IMR-90 (cell line): ENCODE measurements at regions not wholly inside any gene's neighbourhood (a gene's known extent, or its start where the extent isn't known, plus 50 kb on each side); places are given as distances from the start of the nearest gene placed in this dataset.

ENCODE experiments used
- ATAC-seq: fragments of 200-7000 bp; cut with Tn5 transposase; 2 replicates; pipeline ENCODE4 v1.9.1; 2020; ENCODE audit warnings: low read depth, mild to moderate bottlenecking, moderate library complexity
- BruUV-seq: library from RNA; stranded (reverse); fragments of 400-500 nt; replicated peaks from 2 replicates; lab custom pipeline; 2021; lab: Mats Ljungman, UMichigan
- CTCF ChIA-PET: fragments of 300-600 bp; formaldehyde crosslinking; extraction: SDS; loops from one replicate; lab custom pipeline; 2021; ENCODE audit warnings: antibody characterized with exemption; lab: Yijun Ruan, JAX
- POLR2A ChIA-PET: fragments of 300-600 bp; sonication (Branson Sonifier 250); formaldehyde crosslinking; loops from one replicate; lab custom pipeline; 2022; ENCODE audit warnings: antibody characterized with exemption; ENCODE audit not compliant: unreplicated experiment; lab: Charles Lee
- DNase-seq: peaks from one replicate; pipeline ENCODE4 v3.0.0; 2013
- H2AFZ ChIP-seq: replicated peaks from 2 replicates; pipeline ENCODE3; 2013; ENCODE audit warnings: low read length, mild to moderate bottlenecking; ENCODE audit not compliant: poor library complexity
- H2AK5ac ChIP-seq: 2 replicates; pipeline ENCODE4 v1.6.1; 2013; ENCODE audit warnings: low read depth, low read length, inconsistent platforms
- H2AK9ac ChIP-seq: replicated peaks from 2 replicates; pipeline ENCODE3; 2013; ENCODE audit warnings: mild to moderate bottlenecking, low read depth, low read length, moderate library complexity; ENCODE audit not compliant: poor library complexity
- H2BK120ac ChIP-seq: 2 replicates; pipeline ENCODE4 v1.6.1; 2013; ENCODE audit warnings: low read depth, low read length, inconsistent platforms
- H2BK15ac ChIP-seq: 3 replicates; pipeline ENCODE4 v1.6.1; 2013; ENCODE audit warnings: low read depth, low read length, inconsistent platforms
- H2BK20ac ChIP-seq: 2 replicates; pipeline ENCODE4 v1.6.1; 2013; ENCODE audit warnings: low read depth, mild to moderate bottlenecking, inconsistent platforms, low read length, moderate library complexity
- H2BK5ac ChIP-seq: 2 replicates; pipeline ENCODE4 v1.6.1; 2013; ENCODE audit warnings: mild to moderate bottlenecking, low read depth, low read length, inconsistent platforms; ENCODE audit not compliant: poor library complexity, severe bottlenecking
- H3K14ac ChIP-seq: replicated peaks from 2 replicates; pipeline ENCODE4 v1.6.1; 2013; ENCODE audit warnings: low read depth, low read length, inconsistent platforms
- H3K18ac ChIP-seq: 2 replicates; pipeline ENCODE4 v1.6.1; 2013; ENCODE audit warnings: low read depth, low read length, control low read depth
- H3K23ac ChIP-seq: 2 replicates; pipeline ENCODE4 v1.6.1; 2013; ENCODE audit warnings: low read depth, low read length, inconsistent platforms
- H3K27ac ChIP-seq: 2 replicates; pipeline ENCODE4 v1.5.1; 2013; ENCODE audit warnings: mild to moderate bottlenecking, control low read depth, low read length; ENCODE audit not compliant: insufficient read depth
- H3K27me3 ChIP-seq: 2 replicates; pipeline ENCODE4 v1.6.1; 2013; ENCODE audit warnings: low read length; ENCODE audit not compliant: control insufficient read depth, insufficient read depth
- H3K36me3 ChIP-seq: 2 replicates; pipeline ENCODE4 v1.6.1; 2013; ENCODE audit warnings: low read length, mixed read lengths; ENCODE audit not compliant: control insufficient read depth, insufficient read depth
- H3K4ac ChIP-seq: 2 replicates; pipeline ENCODE4 v1.6.1; 2013; ENCODE audit warnings: low read depth, low read length, inconsistent platforms
- H3K4me1 ChIP-seq: 2 replicates; pipeline ENCODE4 v1.6.1; 2013; ENCODE audit warnings: low read length, mixed read lengths; ENCODE audit not compliant: control insufficient read depth, insufficient read depth
- H3K4me2 ChIP-seq: 2 replicates; pipeline ENCODE4 v1.6.1; 2013; ENCODE audit warnings: low read depth, mild to moderate bottlenecking, control low read depth, low read length, moderate library complexity
- H3K4me3 ChIP-seq: 2 replicates; pipeline ENCODE4 v1.5.1; 2013; ENCODE audit warnings: low read depth, mild to moderate bottlenecking, control low read depth, low read length, moderate library complexity; ENCODE audit not compliant: insufficient read depth
- H3K56ac ChIP-seq: 2 replicates; pipeline ENCODE4 v1.6.1; 2013; ENCODE audit warnings: low read length, inconsistent platforms; ENCODE audit not compliant: insufficient read depth; ENCODE audit errors: extremely low read depth
- H3K79me1 ChIP-seq, 2 experiments: 2 replicates each; pipeline ENCODE4 v1.6.1; 2013; ENCODE audit warnings: low read length in 2 of 2, inconsistent platforms in 1 of 2, low read depth in 1 of 2
- H3K9ac ChIP-seq: 2 replicates; pipeline ENCODE4 v1.6.1; 2013; ENCODE audit warnings: low read depth, low read length, control low read depth
- H3K9me1 ChIP-seq: 2 replicates; pipeline ENCODE4 v1.6.1; 2013; ENCODE audit warnings: low read length, inconsistent platforms; ENCODE audit not compliant: insufficient read depth
- H3K9me3 ChIP-seq: 2 replicates; pipeline ENCODE4 v1.6.1; 2013; ENCODE audit warnings: low read length; ENCODE audit not compliant: control insufficient read depth, insufficient read depth
- H4K20me1 ChIP-seq: 2 replicates; pipeline ENCODE4 v1.6.1; 2013; ENCODE audit warnings: low read length, inconsistent platforms; ENCODE audit not compliant: insufficient read depth
- H4K5ac ChIP-seq: 2 replicates; pipeline ENCODE4 v1.6.1; 2013; ENCODE audit warnings: mild to moderate bottlenecking, low read depth, low read length, control low read depth
- H4K8ac ChIP-seq, 2 experiments: 2 replicates each; pipeline ENCODE4 v1.6.1; 2013; ENCODE audit warnings: low read depth in 2 of 2, low read length in 2 of 2, control low read depth in 1 of 2, inconsistent platforms in 1 of 2
- H4K91ac ChIP-seq: 2 replicates; pipeline ENCODE4 v1.6.1; 2013; ENCODE audit warnings: low read depth, low read length, inconsistent platforms; ENCODE audit not compliant: insufficient read depth
- BHLHE40 ChIP-seq: fragments of 150-350 bp; IDR thresholded peaks from 2 replicates; pipeline ENCODE4 v1.6.1; 2016; ENCODE audit warnings: mild to moderate bottlenecking, low read depth, low read length
- CEBPB ChIP-seq: IDR thresholded peaks from 2 replicates; pipeline ENCODE4 v1.6.1; 2012; ENCODE audit warnings: low read depth, low read length, improper control_type of control experiment
- CHD1 ChIP-seq: IDR thresholded peaks from 2 replicates; pipeline ENCODE4 v1.6.1; 2012; ENCODE audit warnings: low read depth, low read length, improper control_type of control experiment
- FOS ChIP-seq: fragments of 150-350 bp; IDR thresholded peaks from 2 replicates; pipeline ENCODE4 v1.6.1; 2016; ENCODE audit warnings: low read depth, low read length
- MAFK ChIP-seq: IDR thresholded peaks from 2 replicates; pipeline ENCODE4 v1.6.1; 2012; ENCODE audit warnings: low read depth, low read length, improper control_type of control experiment
- MAZ ChIP-seq: IDR thresholded peaks from 2 replicates; pipeline ENCODE4 v1.6.1; 2012; ENCODE audit warnings: low read depth, mild to moderate bottlenecking, low read length, improper control_type of control experiment, moderate library complexity, borderline replicate concordance
- MXI1 ChIP-seq: IDR thresholded peaks from 2 replicates; pipeline ENCODE4 v1.6.1; 2012; ENCODE audit warnings: low read depth, mild to moderate bottlenecking, low read length, moderate library complexity, borderline replicate concordance
- NFE2L2 ChIP-seq: fragments of 150-350 bp; IDR thresholded peaks from 2 replicates; pipeline ENCODE4 v1.6.1; 2016; ENCODE audit warnings: low read depth, mild to moderate bottlenecking, low read length
- POLR2A ChIP-seq: IDR thresholded peaks from 2 replicates; pipeline ENCODE4 v1.6.1; 2012; ENCODE audit warnings: mild to moderate bottlenecking, low read depth, low read length
- RAD21 ChIP-seq: IDR thresholded peaks from 2 replicates; pipeline ENCODE4 v1.6.1; 2012; ENCODE audit warnings: low read length, improper control_type of control experiment
- RCOR1 ChIP-seq: IDR thresholded peaks from 2 replicates; pipeline ENCODE4 v1.6.1; 2012; ENCODE audit warnings: mild to moderate bottlenecking, low read length, improper control_type of control experiment; ENCODE audit not compliant: insufficient replicate concordance
- RFX5 ChIP-seq: IDR thresholded peaks from 2 replicates; pipeline ENCODE4 v1.8.0; 2012; ENCODE audit warnings: low read depth, mild to moderate bottlenecking, low read length, moderate library complexity
- SMC3 ChIP-seq: fragments of 150-350 bp; IDR thresholded peaks from 2 replicates; pipeline ENCODE4 v1.6.1; 2016; ENCODE audit warnings: low read depth, mild to moderate bottlenecking, antibody characterized with exemption, low read length, moderate library complexity
- WGBS, 2 experiments: methylation state at CpG; one replicate each; pipeline versions ENCODE4 v1.1.5 to v1.1.7; 2013; ENCODE audit warnings: missing lambda C conversion rate in 2 of 2; ENCODE audit not compliant: insufficient read length in 1 of 2; ENCODE audit errors: extremely low coverage in 2 of 2; 5-methylcytosine and 5-hydroxymethylcytosine counted together
- dilution Hi-C: fragments of 300-500 bp; cut with HindIII; formaldehyde crosslinking; loops from one replicate; pipeline ENCODE4 v1.14.3; 2018; ENCODE audit warnings: low sequenced_read_pairs; ENCODE audit not compliant: unreplicated experiment
- in situ Hi-C: fragments of 300-500 bp; cut with MboI; formaldehyde crosslinking; loops from 3 replicates; pipeline ENCODE4 v1.14.3; 2019; ENCODE audit warnings: low sequenced_read_pairs, inconsistent platforms, mixed read lengths
- intact Hi-C: fragments of 100-400 bp; cut with micrococcal nuclease; formaldehyde crosslinking; loops from 2 replicates; pipeline ENCODE4 v1.10.0; 2022
- TF ChIP-seq, protein P1 (sequence below): conservative IDR thresholded peaks from 2 replicates; pipeline ENCODE4 v1.5.1; 2012; ENCODE audit warnings: mild to moderate bottlenecking, low read depth, low read length, improper control_type of control experiment
- TF ChIP-seq, protein P2 (sequence below): fragments of 150-350 bp; IDR thresholded peaks from 2 replicates; pipeline ENCODE4 v1.6.1; 2017; ENCODE audit warnings: mild to moderate bottlenecking, antibody characterized with exemption, low read length, low read depth
- TF ChIP-seq, protein P3 (sequence below): fragments of 150-350 bp; IDR thresholded peaks from 2 replicates; pipeline ENCODE4 v1.6.1; 2016; ENCODE audit warnings: low read depth, mild to moderate bottlenecking, low read length, moderate library complexity, borderline replicate concordance

DNA sequence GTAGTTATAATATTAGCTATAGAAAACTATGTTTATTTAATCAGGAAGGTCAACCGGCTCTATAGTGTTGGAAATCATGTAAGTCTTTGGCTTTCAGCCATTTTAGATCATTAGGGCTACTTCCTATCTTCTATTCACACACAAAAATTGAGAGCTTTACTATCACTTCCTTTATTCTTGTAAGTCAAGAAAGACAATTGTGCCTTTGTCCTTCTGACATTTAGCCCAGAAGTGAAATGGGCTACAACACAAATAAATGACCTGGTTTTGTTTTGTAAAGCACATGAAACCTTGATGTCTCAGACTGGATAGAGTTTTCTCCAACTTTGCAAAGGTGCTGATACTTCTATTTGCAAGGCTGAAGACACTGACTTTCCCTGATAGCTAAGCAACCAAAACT lies 122.4 kb upstream of the ACSL4 start:
- ChIA-PET CTCF (interaction anchor here (0.6 to 1.7 kb wide), 2 partner anchors 20 to 50 kb away, joined by 3 to 4 read pairs; no protein-coding TSS in a partner anchor), POLR2A (no interaction called here)
- H2AFZ ChIP-seq = no peak overlapping the region
- no peak overlapping the region for H4K8ac ChIP-seq
- no peak overlapping the region for H4K5ac ChIP-seq
- no TSS peak for BruUV-seq
- no peak overlapping the region for H4K91ac ChIP-seq
- H3K27ac ChIP-seq = no peak overlapping the region
- H3K4me2 ChIP-seq = no peak overlapping the region
- H3K56ac ChIP-seq = no peak overlapping the region
- H3K23ac ChIP-seq = no peak overlapping the region
- no peaks in the 10 kb centered on the region for H3K9me1 ChIP-seq
- dilution Hi-C loops (no loop called here), intact Hi-C loops (no loop called here), in situ Hi-C loops (no loop called here)
- no peaks in the 10 kb centered on the region for H3K4me1 ChIP-seq
- ATAC-seq (no peak), DNase-seq (no peak)
- peak overlapping the region; percentile 90; the same call in 1 of the 3 replicates for H2BK15ac ChIP-seq
- no peak overlapping the region; the same call in 1 of the 2 replicates for H2BK120ac ChIP-seq
- no peaks in the 10 kb centered on the region for H3K36me3 ChIP-seq
- H3K4ac ChIP-seq = no peak overlapping the region; the same call in 1 of the 2 replicates
- no peak overlapping the region for H2BK5ac ChIP-seq
- H3K18ac ChIP-seq = no peak overlapping the region; the same call in 1 of the 2 replicates
- WGBS, 2 experiments = no CpG with 5 or more reads among the region's 1 CpG
- H3K27me3 ChIP-seq = 0 out of 2 replicates have a peak, but pooled peaks cover 2% of the 10 kb centered on the region
- no peaks in the 10 kb centered on the region for H4K20me1 ChIP-seq
- no peak overlapping the region for H2AK9ac ChIP-seq
- TF ChIP-seq, protein P1, sequence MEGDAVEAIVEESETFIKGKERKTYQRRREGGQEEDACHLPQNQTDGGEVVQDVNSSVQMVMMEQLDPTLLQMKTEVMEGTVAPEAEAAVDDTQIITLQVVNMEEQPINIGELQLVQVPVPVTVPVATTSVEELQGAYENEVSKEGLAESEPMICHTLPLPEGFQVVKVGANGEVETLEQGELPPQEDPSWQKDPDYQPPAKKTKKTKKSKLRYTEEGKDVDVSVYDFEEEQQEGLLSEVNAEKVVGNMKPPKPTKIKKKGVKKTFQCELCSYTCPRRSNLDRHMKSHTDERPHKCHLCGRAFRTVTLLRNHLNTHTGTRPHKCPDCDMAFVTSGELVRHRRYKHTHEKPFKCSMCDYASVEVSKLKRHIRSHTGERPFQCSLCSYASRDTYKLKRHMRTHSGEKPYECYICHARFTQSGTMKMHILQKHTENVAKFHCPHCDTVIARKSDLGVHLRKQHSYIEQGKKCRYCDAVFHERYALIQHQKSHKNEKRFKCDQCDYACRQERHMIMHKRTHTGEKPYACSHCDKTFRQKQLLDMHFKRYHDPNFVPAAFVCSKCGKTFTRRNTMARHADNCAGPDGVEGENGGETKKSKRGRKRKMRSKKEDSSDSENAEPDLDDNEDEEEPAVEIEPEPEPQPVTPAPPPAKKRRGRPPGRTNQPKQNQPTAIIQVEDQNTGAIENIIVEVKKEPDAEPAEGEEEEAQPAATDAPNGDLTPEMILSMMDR = no peak
- no peak for TF ChIP-seq SMC3
- TF ChIP-seq FOS = no peak
- no peak for TF ChIP-seq CHD1
- TF ChIP-seq CEBPB = no peak
- no peak for TF ChIP-seq RAD21
- TF ChIP-seq, protein P2, sequence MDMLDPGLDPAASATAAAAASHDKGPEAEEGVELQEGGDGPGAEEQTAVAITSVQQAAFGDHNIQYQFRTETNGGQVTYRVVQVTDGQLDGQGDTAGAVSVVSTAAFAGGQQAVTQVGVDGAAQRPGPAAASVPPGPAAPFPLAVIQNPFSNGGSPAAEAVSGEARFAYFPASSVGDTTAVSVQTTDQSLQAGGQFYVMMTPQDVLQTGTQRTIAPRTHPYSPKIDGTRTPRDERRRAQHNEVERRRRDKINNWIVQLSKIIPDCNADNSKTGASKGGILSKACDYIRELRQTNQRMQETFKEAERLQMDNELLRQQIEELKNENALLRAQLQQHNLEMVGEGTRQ = no peak
- TF ChIP-seq MAFK = no peak
- TF ChIP-seq MXI1 = no peak
- no peak for TF ChIP-seq RFX5
- TF ChIP-seq, protein P3, sequence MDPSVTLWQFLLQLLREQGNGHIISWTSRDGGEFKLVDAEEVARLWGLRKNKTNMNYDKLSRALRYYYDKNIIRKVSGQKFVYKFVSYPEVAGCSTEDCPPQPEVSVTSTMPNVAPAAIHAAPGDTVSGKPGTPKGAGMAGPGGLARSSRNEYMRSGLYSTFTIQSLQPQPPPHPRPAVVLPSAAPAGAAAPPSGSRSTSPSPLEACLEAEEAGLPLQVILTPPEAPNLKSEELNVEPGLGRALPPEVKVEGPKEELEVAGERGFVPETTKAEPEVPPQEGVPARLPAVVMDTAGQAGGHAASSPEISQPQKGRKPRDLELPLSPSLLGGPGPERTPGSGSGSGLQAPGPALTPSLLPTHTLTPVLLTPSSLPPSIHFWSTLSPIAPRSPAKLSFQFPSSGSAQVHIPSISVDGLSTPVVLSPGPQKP = no peak
- TF ChIP-seq POLR2A = no peak
- TF ChIP-seq RCOR1 = no peak
- no peak for TF ChIP-seq MAZ
- TF ChIP-seq BHLHE40 = no peak
- TF ChIP-seq NFE2L2 = no peak
- H3K14ac ChIP-seq = no peak overlapping the region
- no peak overlapping the region for H2BK20ac ChIP-seq
- H3K9me3 ChIP-seq = peaks cover 4% of the 10 kb centered on the region
- no peak overlapping the region for H2AK5ac ChIP-seq
- no peak overlapping the region for H3K4me3 ChIP-seq
- H3K9ac ChIP-seq = no peak overlapping the region
- no peaks in the 10 kb centered on the region for H3K79me1 ChIP-seq
